HG03520 (cell line): ENCODE measurements at regions not wholly inside any gene's neighbourhood (a gene's known extent, or its start where the extent isn't known, plus 50 kb on each side); places are given as distances from the start of the nearest gene placed in this dataset.
A peak's percentile ranks its signal among the peaks of the same experiment; 100 is the strongest.

Experiments used
- ATAC-seq: cut with Tn5 transposase; IDR thresholded peaks from one replicate; pipeline ENCODE4 v1.9.1; 2021; ENCODE audit warnings: mild to moderate bottlenecking, moderate library complexity; ENCODE audit not compliant: unreplicated experiment

DNA sequence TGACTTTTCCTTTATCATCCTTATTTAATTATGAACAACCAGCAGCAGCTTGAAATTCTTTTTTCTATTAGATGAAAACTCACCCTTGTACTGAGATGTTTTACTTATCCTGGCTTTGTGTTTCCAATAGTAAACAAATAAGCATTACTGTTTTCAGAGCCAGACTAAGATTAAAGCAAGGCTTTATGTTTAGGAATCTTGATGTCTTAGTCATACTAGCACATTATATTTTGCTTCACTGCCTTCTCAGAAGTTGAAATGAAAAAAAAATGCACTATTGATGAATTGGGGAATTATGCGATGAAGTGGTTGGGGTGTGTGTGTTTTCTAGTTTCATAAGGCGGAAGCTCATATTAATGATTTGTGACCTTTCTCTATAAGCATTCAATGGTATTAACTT lies 301.2 kb upstream of the E2F7 start:
- no peak for ATAC-seq

DNA sequence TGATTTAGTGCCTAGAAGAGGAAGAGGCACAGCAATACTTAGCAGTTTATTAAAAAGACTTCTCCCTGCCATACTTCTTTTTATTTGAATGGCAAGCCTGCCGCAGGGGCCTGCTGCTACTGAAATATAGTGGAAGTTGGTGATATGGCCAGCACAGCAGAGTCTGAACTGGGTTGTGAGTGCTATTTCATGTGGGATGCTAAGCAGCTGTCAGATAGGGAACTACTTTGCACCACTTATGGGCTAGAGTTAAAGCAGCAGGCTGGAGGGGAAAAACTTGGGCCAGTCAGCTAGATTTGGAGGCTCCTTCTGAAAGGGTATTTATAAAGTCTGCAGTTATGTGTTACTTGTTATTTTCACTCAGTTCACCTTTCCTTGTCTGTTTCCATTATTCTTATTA lies 299.0 kb upstream of the E2F7 start:
- no peak for ATAC-seq

DNA sequence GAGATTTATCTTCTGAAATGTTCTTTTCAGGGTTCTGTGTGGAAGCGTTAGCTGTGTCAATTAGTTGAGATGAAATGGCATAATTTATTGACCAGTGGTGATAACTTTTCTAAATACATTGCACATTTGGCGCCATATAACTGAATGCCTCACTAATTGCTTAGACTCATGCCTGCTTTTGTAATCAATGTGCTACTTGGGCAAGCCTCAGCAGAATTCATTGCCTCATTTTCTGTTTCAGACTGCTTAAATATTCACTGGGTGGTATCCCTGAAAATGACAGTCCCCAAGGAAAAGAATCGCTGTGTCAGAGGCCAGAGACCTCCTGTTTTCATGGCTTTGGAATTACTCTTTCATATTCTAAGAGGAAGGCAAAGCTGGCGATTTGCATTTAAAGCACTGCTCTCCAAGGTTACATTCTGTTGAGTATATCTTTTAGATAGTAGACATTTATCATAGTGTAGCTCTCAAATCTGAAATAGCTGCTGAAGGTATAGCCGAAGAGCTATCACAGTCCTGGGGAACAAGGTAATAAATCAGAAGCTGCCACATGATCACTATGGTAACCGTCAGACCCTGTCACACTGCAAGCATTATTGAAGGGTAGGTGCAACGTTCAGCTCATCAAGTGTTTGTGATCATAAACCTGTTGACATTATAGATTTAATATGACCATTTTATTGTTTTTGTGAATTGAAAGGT lies 297.3 kb upstream of the E2F7 start:
- ATAC-seq = no peak

DNA sequence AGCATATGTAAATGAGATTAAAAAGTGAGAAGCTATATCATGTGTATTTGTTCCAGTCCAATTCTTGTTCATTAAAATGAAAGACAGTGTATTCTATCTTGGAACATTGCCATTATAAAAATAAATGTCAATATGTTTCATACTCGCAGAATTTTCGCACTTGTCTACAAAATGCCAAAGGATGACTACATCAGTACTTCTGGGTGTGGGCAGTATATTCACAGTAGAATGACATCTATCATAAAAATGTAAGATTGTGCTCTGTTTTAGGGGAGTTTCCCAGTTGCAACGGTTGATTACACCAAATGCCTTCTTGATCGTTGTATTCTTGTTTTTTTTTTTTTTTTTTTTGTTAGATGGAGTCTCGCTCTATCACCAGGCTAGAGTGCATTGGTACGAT lies 292.3 kb upstream of the E2F7 start:
- no peak for ATAC-seq

DNA sequence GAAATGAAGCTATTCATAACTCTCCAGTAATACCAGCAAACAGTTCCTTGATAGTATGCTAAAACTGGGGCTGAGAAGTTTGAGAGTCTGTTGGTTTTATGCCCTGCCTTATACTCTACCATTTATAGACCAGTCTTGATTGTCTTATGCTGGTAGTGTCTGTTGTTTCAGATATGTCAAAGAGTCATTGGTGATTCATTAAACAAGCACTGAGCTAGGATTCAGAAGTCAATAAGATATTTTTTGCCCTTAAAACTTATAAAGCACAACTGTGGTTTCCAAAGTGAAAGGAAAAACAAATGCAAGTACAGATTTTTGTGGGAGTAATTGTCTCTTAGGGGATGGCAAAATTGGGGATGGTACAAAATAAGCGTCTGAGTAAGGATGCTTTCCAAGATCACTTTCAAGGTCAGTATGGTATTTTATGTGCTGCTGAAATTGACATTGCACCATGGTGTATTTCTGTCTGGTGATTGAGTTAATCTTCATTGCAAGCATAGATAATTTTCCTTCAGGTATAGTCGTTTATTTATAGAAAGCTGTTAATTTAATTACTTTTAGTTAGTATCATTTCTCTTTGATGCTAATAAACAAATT lies 289.5 kb upstream of the E2F7 start:
- ATAC-seq = no peak

DNA sequence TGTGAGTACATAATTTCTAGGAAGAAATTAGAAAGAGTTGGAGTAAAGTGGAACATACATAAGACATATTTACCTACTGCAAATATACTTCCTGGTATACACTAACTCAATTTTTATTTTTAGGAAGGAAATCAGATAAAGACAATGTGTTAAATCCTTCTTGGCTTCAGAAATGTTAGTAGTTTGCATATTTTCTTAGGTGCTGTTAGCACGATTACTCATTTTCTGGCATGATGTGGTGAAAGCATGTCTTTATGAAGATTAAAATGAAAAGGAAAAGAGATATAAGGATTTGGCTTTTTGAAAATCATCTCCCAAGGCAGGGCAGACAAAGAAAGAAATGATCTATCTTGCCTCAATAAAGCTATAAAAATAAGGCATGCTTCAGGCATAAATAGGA lies 287.6 kb upstream of the E2F7 start:
- no peak for ATAC-seq

DNA sequence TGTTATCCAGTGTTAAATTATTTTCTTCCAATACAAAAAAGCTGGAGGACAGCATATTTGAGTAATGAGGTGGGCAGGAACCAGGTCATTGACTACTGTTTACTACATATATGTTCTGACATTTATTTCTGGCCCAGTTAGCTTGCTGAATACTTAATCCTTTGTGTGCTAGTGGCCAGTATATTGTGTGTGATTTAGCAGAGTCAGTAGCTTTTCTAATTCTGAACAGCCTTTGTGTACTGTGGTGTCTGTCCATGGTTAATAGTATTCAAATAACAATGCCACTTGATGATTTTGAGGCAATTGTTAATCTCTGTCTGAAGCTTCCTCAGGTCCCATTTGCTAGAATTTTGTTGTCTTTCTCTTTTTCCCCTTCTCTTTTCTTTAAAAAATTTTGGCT lies 286.5 kb upstream of the E2F7 start:
- ATAC-seq = no peak

DNA sequence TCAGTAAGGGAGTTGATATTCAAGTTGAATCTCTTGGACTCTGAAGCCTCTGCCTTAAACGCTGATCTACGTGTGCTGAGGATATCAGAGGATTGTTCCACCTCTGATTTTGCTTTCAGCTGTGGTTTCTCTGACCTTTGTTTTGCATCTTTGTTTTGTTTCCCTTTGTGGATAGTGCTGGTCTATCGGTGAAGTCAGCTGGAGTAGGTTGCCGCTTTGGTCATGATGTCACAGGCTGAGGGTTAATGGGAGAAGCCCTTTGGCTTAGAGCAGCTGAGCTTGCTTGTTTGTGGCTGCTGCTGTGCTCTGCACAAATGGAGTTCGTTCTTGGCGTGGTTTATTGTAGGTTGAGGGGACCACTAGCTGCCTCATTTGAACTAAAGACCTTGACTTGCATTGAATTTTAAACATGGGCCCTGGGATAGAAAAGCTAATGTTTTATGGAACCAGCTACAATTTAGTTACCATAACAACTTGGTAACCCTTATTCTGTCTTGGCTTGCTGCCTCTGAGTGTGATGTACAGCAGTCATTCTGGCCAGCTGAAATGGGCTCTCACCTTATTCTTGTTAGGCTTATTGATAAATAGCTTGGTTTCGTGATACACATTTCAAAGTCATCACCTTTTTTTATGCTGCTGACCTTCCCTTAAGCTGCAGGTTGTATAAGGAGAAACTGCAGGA lies 284.5 kb upstream of the E2F7 start:
- no peak for ATAC-seq

DNA sequence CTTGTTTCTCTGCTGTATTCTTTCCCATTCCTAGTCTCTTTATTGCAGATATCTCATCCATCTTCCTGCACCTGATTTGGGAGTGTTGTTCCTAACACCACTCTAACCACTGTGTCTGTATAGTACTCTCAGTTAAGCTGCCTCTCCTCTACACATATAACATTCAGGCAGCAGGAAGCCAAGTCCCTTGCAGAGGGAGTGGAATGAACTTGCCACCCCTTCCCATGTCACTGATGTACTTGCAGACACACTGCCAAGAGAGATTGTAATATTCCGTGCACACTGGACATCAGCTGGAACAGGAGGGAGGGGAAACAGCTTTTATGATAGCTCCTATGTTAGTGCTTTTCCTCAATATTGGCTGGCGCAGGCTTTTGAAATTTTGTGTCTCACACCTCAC lies 281.6 kb upstream of the E2F7 start:
- ATAC-seq = no peak

DNA sequence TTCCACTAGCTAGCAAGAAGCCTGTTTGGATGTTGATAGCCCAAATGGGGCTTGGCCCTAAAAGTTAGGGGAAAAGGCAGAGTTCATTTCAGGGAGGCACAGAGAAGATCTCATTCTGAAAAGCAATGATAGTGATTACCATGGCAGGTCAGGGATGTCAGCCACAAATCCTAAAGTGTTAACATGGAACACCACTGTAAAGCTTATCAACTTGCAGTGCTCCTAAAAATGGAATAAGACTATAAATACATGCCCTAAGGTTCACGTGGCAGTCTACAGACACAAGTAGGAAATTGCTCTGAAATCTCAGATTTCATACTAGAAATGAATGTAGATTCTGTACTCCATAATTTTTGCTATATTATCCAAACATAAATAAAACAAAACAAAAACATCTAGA lies 280.0 kb upstream of the E2F7 start:
- no peak for ATAC-seq

DNA sequence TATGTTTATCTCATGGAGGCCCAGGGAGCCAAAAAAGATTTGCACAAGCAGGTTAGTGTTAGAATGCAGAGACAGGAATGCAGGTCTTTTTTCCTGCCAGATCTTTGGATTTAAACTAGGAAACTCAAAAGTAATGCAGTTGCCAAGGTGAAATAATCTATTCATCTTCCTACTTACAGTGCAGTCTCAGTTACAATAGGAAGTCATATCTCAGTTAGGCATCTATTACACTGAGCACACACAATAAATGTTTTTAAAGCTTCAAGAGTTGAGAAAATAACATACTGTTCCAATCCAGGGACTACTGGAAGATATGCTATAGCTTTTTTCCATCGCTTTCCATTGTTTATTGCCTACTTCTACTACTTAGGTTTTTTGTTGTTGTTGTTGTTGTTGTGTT lies 279.3 kb upstream of the E2F7 start:
- no peak for ATAC-seq

DNA sequence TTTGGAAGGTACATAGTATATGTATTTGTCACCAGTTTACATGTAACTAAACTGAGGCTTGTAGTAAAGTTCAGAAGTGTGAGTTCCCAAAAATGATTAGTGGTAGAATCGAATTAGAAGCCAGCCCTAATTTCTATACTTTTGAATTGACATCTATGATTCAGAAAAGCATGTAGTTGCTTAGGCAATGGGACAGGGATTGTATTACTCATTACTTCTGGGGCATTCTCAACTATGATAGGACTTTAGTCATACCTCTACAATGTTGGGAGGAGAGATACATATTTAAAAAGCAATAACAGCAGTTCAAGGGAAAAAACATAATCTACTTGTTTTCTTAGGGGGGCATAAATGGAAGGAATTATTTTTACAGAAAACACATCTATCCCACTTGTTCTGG lies 277.9 kb upstream of the E2F7 start:
- ATAC-seq = no peak

DNA sequence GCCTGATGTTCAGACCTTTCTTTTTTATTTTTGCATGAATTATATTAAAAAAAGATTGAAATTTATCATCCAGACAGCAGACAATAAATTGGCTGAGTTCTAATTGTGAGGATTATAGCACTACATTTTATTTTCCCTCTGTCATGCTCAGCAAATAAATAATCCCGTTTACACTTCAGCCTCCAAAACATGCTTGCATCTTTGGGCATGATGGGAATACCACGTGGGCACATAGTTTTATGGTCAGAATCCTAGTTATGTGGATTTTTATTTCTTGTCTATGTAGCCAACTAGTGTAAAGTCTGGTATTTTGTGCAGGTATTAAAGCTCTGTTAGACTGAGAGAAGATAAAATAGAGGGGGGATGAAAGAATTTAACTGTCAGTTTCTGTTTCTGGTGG lies 276.9 kb upstream of the E2F7 start:
- no peak for ATAC-seq

DNA sequence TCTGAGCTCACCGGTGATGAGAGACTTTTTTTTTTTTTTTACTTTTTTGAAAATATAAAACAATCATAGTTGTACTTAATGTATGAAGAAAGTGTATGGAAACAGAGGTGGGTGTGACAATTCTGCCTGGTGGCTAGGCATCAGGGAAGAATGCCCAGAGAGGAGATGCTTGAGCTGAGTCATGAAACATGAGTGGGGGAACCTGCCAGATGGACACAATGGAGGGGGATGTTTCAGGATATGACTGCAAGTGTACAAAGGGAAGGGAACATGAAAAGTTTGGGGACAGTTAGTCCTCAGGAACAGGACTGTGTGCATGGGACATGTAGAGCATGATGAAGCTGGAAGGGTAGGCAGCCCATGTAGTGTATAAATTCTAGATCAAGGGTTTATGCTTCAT lies 274.2 kb upstream of the E2F7 start:
- no peak for ATAC-seq

DNA sequence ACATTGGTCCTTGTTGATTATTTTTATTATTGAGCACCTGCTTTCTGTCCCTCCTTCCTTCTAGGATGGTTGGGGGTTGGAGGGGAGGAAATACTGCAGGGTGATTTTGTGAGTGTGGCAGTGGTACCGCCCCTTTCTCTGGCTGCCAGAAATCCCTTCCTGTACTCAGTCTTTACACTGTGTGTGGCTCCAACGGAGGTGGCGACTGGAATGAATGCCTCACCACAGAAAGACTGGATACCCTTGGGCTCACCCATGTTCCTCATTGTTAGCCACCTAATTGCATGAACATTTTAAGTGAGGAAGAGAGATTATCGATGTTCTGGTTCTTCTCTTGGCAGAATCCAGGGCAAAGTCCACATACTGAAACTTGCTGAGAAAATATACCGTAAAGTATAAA lies 272.0 kb upstream of the E2F7 start:
- ATAC-seq = no peak

DNA sequence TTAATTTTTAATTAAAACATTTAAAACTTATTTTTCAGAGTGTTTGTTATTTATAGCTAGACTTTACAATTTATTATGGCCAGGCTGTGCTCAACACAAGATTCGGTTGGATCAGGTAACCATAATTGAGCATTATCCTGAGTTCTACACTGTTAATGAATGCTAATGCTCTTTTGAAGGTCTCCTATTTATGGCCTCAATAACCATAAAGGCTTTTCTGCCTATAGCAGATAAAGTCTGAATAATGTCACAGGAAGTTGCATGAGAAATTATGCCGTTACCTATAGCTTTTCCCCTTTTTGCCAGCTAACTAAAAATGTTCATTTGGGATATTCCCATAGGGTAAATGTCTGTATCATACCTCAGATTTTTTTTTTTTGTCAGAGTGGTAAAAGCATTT lies 269.4 kb upstream of the E2F7 start:
- ATAC-seq = no peak

DNA sequence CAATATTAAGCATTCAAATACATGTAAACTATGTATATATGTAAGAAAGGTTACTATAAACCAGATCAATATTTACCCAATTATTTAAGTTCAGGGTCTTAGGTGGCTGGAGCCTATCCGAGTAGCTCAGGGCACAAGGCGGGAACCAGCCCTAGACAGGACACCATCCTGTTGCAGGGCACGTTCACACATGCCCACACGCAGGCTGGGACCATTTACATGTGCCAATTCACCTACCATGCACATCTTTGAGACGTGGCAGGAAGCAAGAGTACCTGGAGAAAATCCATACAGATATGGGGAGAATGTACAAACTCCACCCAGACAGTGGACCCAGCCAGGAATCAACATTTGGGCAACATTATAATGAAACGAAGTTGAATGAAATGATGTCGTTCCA lies 263.0 kb upstream of the E2F7 start:
- ATAC-seq = no peak

DNA sequence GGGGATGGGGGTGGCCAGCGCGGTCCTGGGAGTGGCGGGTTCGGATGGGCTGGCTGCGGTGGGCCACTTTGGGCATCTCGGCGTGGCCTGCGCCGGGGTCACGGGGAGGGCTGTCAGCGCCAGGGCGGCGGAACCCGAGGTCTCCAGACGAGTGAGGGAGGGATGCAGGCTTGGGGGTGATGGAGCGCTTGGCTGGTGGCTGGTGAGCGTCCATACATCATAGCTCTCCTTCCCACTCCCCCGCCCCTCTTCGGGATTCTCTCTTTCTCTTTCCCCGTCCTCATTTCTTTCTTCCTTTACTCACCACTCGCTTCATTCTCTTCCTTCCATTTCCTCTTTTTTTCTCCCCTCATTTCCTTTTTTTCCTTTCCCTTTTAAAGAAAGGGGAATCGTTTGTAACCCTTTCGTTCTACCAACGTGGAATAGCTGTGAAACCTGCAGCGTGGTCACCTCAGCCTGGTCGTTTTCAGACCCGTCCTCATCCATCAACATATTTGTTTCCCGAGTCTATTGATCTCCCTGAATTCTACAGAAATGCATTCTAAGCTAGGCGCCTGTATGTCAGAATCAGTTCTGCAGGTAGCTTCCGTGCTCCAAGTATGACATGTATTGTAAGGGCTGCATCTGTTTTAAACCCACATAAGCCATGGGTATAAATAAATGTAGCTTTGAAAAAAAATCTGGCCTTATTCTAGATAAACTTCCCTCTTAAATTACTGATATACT lies 260.3 kb upstream of the E2F7 start:
- ATAC-seq = no peak

DNA sequence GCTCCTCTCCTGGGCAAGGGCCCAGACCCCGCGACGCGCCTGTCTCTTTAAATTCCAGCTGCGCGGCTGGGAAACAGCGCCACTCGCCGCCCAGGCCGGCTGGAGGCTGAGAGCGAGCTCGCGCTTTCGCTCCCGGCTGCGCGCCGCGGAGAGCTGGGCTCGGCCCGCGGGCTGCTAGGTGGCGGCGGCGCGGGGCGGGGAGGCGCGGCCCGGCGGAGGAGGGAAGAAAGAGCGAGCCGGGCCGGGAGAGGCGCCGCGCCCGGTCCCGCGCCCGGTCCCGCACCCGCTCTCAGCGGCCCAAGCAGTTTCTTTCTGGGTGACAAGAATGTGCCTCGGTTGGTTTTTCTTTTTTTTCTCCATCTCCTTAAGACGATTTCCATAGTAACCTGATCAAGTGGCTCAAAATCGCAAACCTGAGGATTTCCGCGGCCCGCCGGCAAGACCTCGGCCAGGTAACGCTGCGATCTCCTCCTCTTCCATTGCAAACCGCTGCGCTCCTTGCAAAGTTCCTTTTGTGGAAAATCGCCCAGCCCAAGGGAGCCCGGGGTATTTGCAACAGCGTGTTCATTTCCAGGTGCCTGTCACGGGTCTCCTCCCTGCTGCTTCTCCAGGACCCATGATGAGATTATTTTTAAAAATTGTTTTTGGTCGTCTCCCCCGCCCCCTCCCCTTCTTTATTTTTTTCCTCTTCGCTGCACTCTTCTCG lies 259.5 kb upstream of the E2F7 start:
- peak; percentile 86 for ATAC-seq

DNA sequence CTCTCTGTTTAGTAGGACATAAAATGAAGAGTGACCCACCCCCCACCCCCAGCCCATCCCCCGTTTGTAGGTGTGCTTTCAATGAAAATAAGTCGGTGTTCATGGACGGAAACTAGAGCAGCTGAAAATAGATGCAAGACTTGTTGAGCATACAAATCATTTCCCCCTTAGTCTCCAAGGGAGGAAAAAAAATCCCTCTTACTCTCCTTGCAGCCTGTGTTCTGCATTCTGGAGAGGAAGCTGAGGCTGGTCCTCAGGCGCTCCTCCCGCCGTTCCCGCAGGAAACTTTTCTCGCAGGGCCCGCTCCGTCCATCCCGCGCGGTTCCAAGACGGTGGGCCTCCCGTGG lies 259.0 kb upstream of the E2F7 start:
- no peak for ATAC-seq

DNA sequence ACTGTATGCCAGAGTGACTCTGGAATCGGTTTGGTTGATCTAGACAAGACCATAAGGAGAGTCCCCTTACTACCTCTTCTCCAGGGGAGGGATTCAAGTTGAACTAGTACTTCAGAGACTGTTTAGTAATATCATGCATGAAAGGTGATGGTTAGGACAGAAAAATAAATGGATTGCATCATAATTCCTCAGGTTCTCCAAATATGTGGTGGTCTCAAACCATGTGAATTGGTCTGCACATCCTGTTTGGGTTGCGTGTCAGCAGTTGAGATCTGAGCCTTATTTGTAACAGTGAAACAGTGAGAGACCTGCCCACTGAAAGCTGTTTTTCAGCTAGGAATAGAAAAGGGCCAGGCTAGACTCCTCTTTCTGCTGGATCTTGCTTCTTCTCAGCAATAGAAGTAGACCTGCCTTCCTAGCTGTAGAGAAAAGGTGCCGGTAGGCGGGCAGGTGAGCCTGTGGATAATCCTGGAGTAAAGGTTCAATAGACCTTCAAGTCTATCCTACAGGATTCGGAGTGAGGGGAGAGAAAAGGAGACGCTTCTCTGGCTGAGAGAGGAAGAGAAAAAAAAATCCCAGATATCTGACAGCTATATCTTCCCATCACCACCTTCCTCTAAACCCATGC lies 258.5 kb upstream of the E2F7 start:
- ATAC-seq = no peak
